HG02870 (cell line): ENCODE measurements at regions not wholly inside any gene's neighbourhood (a gene's known extent, or its start where the extent isn't known, plus 50 kb on each side); places are given as distances from the start of the nearest gene placed in this dataset.

ENCODE experiments used
- ATAC-seq: cut with Tn5 transposase; IDR thresholded peaks from one replicate; pipeline ENCODE4 v1.9.1; 2021; ENCODE audit warnings: mild to moderate bottlenecking, moderate library complexity; ENCODE audit not compliant: unreplicated experiment

DNA sequence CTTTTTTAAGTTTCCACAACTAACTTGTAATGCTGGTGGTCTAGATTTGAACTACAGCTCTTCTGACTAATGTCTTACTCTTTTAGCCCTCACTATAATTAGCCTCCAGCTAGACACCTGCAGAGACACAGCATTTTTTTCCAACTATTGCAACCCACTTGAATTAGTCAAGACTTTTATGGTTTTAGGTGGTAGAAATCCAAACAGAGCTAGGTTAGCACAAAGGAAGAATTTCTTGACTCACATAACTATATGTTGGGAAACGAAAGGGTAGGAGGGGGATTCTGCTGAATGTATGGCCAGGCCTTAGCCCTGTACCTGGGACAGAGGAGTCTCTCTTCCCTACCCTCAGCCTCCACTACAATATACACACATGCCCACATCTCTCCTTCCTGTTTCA, 586.1 kb downstream of the INHBA start:
- ATAC-seq = no peak

DNA sequence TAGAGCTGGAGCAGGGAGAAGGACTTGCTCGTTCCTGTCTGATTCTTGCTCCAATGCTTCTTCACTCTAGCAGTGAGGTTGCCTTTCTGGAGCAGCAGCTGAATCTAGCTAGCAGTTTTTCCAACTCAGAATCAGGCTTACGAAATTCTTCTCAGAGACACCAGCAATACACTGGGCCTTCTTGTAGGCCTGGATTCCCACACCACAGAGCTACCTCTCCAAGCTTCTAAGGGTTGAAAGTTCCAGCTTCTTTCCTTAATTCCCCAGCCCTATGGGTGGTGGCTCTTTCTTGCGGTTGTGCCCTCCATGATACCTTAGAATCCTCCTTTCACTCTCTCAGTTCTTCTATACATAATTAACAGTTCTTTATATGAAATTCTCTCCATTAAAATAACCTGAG, 586.6 kb downstream of the INHBA start:
- ATAC-seq = no peak

GRCh38 chr7:41114691-41115090, 588.2 kb downstream of the INHBA start:
- ATAC-seq = no peak

- no peak for ATAC-seq
Measured at GRCh38 chr7:41114131-41114530, 588.8 kb downstream of the INHBA start.

- no peak for ATAC-seq
Measured at GRCh38 chr7:41113719-41114118, 589.2 kb downstream of the INHBA start.

DNA sequence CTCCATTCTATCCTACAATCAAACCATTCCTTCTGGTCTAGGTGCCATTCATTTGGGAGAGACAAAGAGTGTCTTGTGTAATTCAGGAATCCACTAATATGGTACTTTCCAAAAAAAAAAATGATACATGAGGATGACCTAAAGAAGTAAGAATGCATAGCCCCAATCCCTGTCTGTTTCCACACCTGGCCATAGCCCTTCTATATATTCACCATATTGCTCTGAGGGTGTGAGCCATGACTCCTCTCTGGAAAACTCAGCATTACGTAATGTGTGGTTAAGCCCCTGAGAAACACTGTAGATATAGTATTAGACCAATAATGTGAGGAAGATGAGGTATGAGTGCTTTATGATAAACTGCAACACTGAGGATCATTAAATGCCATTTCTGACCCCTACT, 592.7 kb downstream of the INHBA start:
- no peak for ATAC-seq

DNA sequence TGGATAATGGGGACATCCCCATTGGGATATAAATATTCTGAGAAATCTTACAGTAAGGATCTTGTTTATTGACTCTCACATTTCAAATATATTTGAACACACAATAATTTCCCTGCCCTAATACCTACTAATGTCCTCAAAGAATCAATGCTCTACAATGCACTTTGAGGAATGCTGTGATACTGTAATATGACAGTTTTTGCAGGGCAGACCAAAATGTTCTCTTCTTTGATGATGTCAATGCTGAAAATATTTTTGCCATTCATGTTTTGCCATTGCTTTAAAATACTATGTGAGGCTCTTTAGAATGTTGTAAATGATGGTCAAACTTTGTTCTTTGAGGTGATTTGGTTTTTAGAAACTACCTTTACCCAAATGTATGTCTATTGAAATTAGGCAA, 594.1 kb downstream of the INHBA start:
- ATAC-seq = no peak

GRCh38 chr7:41107938-41108448, 594.9 kb downstream of the INHBA start:
- ATAC-seq = no peak

DNA sequence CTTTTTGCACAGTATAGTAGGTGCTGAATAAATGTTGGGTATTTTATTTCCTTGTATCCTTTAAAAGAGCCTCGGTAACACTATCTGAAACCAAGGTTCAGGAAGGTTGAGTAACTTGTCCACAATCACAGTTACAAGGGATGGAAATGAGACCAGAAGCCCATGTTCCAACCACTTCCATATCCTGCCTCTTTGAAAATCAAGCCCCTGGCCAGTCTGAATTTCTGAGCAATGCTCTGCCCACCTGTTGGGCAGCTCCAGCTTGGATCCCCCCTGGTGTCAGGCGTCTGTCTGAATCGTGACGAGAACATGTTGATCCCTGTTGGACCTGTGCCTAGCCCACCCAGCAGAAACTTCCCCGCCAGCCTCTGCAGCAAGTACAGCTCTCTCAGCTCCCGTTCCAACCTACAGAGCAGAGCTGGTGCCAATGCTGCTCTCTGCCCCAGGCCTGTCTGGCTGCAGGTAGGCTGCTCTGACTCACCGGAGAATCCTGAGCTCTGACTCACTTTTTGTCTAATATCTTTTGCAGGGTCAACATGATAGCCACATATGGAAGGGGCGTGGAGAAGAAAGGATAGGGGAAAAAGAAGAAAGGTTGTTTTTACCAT, 595.5 kb downstream of the INHBA start:
- ATAC-seq = no peak

DNA sequence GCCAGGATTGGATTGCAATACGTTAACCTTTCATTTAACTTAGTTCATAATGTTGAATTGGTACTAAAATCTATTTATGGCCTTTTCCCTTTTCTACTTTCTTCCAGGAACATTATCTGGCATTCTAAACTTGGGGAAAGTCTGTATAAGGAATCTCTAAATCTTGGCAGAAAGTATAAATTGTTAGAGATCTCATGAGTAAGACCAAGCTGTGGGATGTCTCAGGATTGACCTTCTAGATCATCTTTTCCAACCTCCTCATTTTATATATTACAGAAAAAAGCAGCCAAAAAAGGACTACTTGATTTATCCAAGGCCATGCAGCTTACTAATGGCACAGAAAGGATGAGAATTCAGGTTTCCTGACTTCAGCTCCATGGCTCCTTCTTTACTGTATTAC, 598.3 kb downstream of the INHBA start:
- no peak for ATAC-seq

DNA sequence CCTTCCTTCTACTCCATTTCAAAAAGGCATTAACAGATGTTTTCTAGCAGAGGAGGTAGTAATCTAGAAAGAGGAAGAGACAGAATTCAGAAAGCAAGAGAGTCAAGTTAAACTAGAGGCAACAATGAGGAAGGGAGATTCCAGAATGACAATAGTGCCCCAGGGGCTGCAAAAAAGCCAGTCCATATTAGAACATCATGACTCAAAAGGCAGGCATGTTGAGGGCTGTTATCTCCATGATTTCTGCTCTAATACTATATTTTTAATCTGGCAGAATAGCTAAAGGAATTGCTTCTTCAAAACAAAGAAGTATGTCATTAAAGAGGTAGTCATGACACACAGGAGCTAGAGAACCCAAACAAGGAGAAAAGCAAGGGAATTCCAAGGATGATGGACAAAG, 599.6 kb downstream of the INHBA start:
- peak; percentile 73 for ATAC-seq

- ATAC-seq = no peak
Measured at GRCh38 chr7:41098846-41099245, 604.0 kb downstream of the INHBA start.

GRCh38 chr7:41098402-41098801, 604.5 kb downstream of the INHBA start:
- ATAC-seq = no peak

DNA sequence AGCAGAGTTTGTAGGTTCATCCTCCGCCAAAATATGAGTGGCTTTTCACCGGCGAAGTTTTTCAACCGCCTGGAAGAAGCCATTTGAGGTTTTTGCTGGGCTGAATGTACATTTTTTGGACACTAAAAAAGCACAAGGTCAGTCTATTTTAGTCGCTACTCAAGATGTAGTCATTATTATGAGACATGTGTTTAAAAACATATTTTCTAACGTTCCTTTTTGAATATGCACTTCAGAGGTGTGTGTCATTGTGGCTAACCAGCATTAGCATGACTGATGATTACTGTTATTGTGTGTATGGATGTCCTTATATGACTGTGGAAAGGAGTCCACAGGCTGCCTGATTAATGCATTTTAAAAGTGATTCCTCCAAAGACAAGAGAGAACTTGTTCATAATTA, 605.4 kb downstream of the INHBA start:
- no peak for ATAC-seq

DNA sequence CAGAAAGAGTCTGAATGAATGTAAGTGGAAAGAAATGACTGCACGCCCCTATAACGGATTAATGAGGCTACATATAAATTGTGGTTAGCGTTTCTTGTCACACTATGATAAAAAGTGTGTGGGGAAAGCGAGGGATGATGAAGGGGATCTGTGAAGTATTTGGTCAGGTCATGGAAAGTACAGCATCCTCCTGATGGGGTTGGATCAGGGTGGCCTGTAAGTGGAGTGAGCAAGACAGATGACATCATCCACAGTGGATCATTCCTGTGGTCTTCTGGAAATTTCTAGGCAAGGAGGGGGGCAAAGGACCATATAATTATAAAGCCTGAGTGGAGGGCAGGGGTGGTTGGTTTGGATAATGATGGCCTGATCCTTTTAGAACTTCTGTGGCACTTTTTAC, 606.0 kb downstream of the INHBA start:
- ATAC-seq = no peak

- no peak for ATAC-seq
Measured at GRCh38 chr7:41093141-41093540, 609.7 kb downstream of the INHBA start.

DNA sequence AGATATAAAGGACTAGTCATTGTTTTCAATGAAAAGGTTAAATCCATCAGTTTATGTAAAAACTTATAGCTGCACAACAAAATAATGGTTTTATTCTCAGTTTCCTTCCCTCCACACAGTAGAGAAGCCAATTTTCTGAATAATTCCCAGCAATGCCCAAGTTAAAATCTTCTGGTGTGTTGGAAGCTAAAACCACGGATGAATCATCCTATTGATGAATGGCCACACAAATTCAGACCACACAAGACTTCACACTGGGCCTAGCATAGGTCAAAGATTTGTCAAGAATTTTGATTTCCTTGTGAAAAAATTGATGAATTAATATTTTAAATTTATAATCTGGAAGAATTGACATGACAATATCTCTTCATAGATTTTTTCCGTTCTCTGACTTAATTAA, 617.6 kb downstream of the INHBA start:
- no peak for ATAC-seq

- no peak for ATAC-seq
Measured at GRCh38 chr7:41084381-41084780, 618.5 kb downstream of the INHBA start.

DNA sequence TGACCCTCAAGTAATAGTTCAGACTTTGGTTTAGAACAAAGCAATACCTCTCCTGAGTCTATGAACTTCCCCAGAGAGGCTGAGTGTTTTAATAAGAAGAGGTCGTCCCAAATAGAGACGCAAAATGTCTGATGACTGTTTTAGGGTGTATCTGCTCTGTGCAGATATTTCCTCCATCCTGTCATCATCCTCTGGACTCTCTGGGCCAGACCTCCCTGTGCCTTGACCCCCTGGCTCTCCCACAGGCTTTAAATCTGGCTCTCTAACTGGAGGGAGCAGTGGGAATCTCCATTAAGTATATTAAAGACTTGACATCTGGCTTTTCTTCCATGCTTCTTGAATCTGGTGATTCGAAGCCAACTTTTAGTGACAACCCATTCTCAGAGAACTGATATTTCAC, 633.3 kb downstream of the INHBA start:
- ATAC-seq = no peak

DNA sequence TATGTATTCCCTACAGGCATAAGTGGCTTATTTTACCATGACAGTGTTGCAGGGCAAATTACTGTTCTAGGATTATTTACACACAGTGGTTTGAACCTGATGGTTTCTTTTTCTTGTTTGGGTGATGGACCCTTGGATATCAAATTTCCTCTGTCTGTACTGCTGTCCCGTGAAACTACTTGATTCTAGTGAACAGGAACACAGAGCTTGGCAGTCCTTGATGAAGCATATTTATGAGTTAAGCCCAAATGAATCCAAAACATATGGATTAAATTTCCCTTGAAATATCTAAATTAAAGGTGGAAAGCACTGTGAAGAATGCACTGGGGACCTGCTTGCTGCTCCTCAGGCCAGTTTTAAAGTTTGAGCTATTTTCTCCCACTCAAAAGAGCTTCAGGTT, 635.3 kb downstream of the INHBA start:
- ATAC-seq = no peak

- ATAC-seq = no peak
Measured at GRCh38 chr7:41065663-41066062, 637.2 kb downstream of the INHBA start.

- no peak for ATAC-seq
Measured at GRCh38 chr7:41063116-41063515, 639.8 kb downstream of the INHBA start.

- ATAC-seq = no peak
Measured at GRCh38 chr7:41060796-41061195, 642.1 kb downstream of the INHBA start.
